ENCODE measurements at regions not wholly inside any gene's neighbourhood (a gene's known extent, or its start where the extent isn't known, plus 50 kb on each side); places are given as distances from the start of the nearest gene placed in this dataset.
"Not testable (repeated sequence)": the region's sequence is repeated elsewhere in the genome, so short reads cannot be mapped to it uniquely, and the experiment has no call there.

- Histone ChIP-seq H4K20me1 (ENCODE audit: insufficient read depth, low read length, poor library complexity, severe bottlenecking) (no peaks in the 10 kb centered on the region), H3K4me3 (ENCODE audit: low read length, poor library complexity, severe bottlenecking) (no peak overlapping the region), H3K27me3 (ENCODE audit: insufficient read depth, low read length, poor library complexity, severe bottlenecking) (no peaks in the 10 kb centered on the region), H3K9me2 (replicated peaks; ENCODE audit: low read depth, low read length) (no peaks in the 10 kb centered on the region), H3K36me3 (ENCODE audit: insufficient read depth, low read length) (no peaks in the 10 kb centered on the region), H3K9me3 (ENCODE audit: insufficient read depth, low read depth, low read length) (no peaks in the 10 kb centered on the region; the same call in 1 of the 2 replicates), H3K4me1 (ENCODE audit: insufficient read depth, low read length, poor library complexity, severe bottlenecking) (no peaks in the 10 kb centered on the region), H3K79me2 (ENCODE audit: insufficient read depth, low read length) (no peaks in the 10 kb centered on the region), H3K4me2 (ENCODE audit: low read depth, low read length, poor library complexity, severe bottlenecking) (no peak overlapping the region), H2AFZ (ENCODE audit: low read length) (no peak overlapping the region), H3K9ac (ENCODE audit: low read depth, low read length, poor library complexity, severe bottlenecking) (no peak overlapping the region), H3F3A (ENCODE audit: low read depth) (no peaks in the 10 kb centered on the region)
- TF ChIP-seq CTCF (conservative IDR thresholded peaks at IDR 0.05; ENCODE audit: low read length) = no peak
- TF ChIP-seq EZH2phosphoT487 (IDR thresholded peaks at IDR 0.05; ENCODE audit: borderline replicate concordance) = no peak
Measured at GRCh38 chr15:95150466-95150865, 919.1 kb downstream of the MCTP2 start.

- H3K4me3 ChIP-seq (ENCODE audit: low read length, poor library complexity, severe bottlenecking) = no peak overlapping the region
- no peaks in the 10 kb centered on the region for H3K9me2 ChIP-seq (replicated peaks; ENCODE audit: low read depth, low read length)
- no peak overlapping the region for H3K4me2 ChIP-seq (ENCODE audit: low read depth, low read length, poor library complexity, severe bottlenecking)
- H3K36me3 ChIP-seq (ENCODE audit: insufficient read depth, low read length) = no peaks in the 10 kb centered on the region
- H3K9me3 ChIP-seq (ENCODE audit: insufficient read depth, low read depth, low read length) = no peaks in the 10 kb centered on the region; the same call in 1 of the 2 replicates
- H3K9ac ChIP-seq (ENCODE audit: low read depth, low read length, poor library complexity, severe bottlenecking) = no peak overlapping the region
- H3K4me1 ChIP-seq (ENCODE audit: insufficient read depth, low read length, poor library complexity, severe bottlenecking) = no peaks in the 10 kb centered on the region
- no peaks in the 10 kb centered on the region for H3F3A ChIP-seq (ENCODE audit: low read depth)
- H3K27me3 ChIP-seq (ENCODE audit: insufficient read depth, low read length, poor library complexity, severe bottlenecking) = no peaks in the 10 kb centered on the region
- H2AFZ ChIP-seq (ENCODE audit: low read length) = no peak overlapping the region
- H4K20me1 ChIP-seq (ENCODE audit: insufficient read depth, low read length, poor library complexity, severe bottlenecking) = no peaks in the 10 kb centered on the region
- TF ChIP-seq CTCF (conservative IDR thresholded peaks at IDR 0.05; ENCODE audit: low read length) = no peak
- no peaks in the 10 kb centered on the region for H3K79me2 ChIP-seq (ENCODE audit: insufficient read depth, low read length)
Measured at GRCh38 chr15:95152741-95153140, 921.4 kb downstream of the MCTP2 start.

GRCh38 chr15:95153201-95153600 lies 921.8 kb downstream of the MCTP2 start:
- not testable (repeated sequence) for H3K4me3 ChIP-seq (ENCODE audit: low read length, poor library complexity, severe bottlenecking); H3K4me2 ChIP-seq (ENCODE audit: low read depth, low read length, poor library complexity, severe bottlenecking); H3K36me3 ChIP-seq (ENCODE audit: insufficient read depth, low read length); H3K9me2 ChIP-seq (replicated peaks; ENCODE audit: low read depth, low read length); H3K27me3 ChIP-seq (ENCODE audit: insufficient read depth, low read length, poor library complexity, severe bottlenecking); H3K9me3 ChIP-seq (ENCODE audit: insufficient read depth, low read depth, low read length); H2AFZ ChIP-seq (ENCODE audit: low read length); H3K79me2 ChIP-seq (ENCODE audit: insufficient read depth, low read length); H3F3A ChIP-seq (ENCODE audit: low read depth); H3K9ac ChIP-seq (ENCODE audit: low read depth, low read length, poor library complexity, severe bottlenecking); H4K20me1 ChIP-seq (ENCODE audit: insufficient read depth, low read length, poor library complexity, severe bottlenecking); H3K4me1 ChIP-seq (ENCODE audit: insufficient read depth, low read length, poor library complexity, severe bottlenecking)

- Histone ChIP-seq H2AFZ (ENCODE audit: low read length) (no peak overlapping the region), H3K4me2 (ENCODE audit: low read depth, low read length, poor library complexity, severe bottlenecking) (no peak overlapping the region)
Measured at GRCh38 chr15:95160316-95160715, 929.0 kb downstream of the MCTP2 start.

More at GRCh38 chr15:95160316-95160715, 929.0 kb downstream of the MCTP2 start:
- TF ChIP-seq CTCF (conservative IDR thresholded peaks at IDR 0.05; ENCODE audit: low read length) (no peak), EZH2phosphoT487 (IDR thresholded peaks at IDR 0.05; ENCODE audit: borderline replicate concordance) (no peak)
- Histone ChIP-seq H3K27me3 (ENCODE audit: insufficient read depth, low read length, poor library complexity, severe bottlenecking) (no peaks in the 10 kb centered on the region), H4K20me1 (ENCODE audit: insufficient read depth, low read length, poor library complexity, severe bottlenecking) (no peaks in the 10 kb centered on the region), H3K9me3 (ENCODE audit: insufficient read depth, low read depth, low read length) (no peaks in the 10 kb centered on the region), H3K79me2 (ENCODE audit: insufficient read depth, low read length) (no peaks in the 10 kb centered on the region), H3K4me1 (ENCODE audit: insufficient read depth, low read length, poor library complexity, severe bottlenecking) (no peaks in the 10 kb centered on the region), H3K36me3 (ENCODE audit: insufficient read depth, low read length) (no peaks in the 10 kb centered on the region), H3K9ac (ENCODE audit: low read depth, low read length, poor library complexity, severe bottlenecking) (no peak overlapping the region), H3F3A (ENCODE audit: low read depth) (no peaks in the 10 kb centered on the region), H3K9me2 (replicated peaks; ENCODE audit: low read depth, low read length) (no peaks in the 10 kb centered on the region), H3K4me3 (ENCODE audit: low read length, poor library complexity, severe bottlenecking) (no peak overlapping the region)
